GM19023 (cell line): ENCODE measurements at regions not wholly inside any gene's neighbourhood (a gene's known extent, or its start where the extent isn't known, plus 50 kb on each side); places are given as distances from the start of the nearest gene placed in this dataset.

Experiments
- ATAC-seq: cut with Tn5 transposase; IDR thresholded peaks from one replicate; pipeline ENCODE4 v1.9.1; 2021; ENCODE audit warnings: mild to moderate bottlenecking, moderate library complexity; ENCODE audit not compliant: unreplicated experiment

DNA sequence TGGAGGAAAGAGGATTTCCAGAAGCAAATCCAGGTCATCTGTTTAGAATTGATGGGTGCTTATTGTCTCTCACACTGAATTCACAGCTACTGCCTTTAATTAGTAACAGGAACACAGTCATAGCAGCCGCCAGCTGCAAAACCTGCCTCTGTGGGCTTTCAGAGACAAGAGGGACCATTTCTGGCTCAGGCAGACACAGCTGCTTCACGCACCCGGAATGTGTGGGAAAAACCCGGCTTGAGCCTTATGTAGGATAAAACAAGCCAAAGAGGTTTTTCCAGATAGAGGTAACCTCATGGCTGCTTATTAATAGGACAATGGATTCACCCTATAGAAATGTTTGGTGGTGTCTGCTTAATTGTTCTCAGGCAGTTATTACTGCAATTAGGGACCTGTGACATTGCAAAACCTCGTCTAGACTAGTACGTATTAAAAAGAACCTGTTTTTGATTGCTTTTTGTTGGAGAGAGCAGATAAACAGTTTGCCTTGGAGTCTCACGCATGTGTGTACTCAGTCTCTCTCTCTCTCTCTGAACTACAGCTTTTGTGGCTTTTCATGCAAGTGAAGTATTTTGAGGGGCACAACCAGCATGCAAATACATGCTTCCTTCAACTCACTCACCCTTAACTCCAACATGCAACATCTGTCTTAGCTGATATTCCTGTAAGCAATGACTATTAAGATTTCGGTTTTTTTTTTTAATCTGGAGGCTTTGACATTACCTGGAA lies 302.7 kb downstream of the PLK2 start:
- ATAC-seq = peak; percentile 83

DNA sequence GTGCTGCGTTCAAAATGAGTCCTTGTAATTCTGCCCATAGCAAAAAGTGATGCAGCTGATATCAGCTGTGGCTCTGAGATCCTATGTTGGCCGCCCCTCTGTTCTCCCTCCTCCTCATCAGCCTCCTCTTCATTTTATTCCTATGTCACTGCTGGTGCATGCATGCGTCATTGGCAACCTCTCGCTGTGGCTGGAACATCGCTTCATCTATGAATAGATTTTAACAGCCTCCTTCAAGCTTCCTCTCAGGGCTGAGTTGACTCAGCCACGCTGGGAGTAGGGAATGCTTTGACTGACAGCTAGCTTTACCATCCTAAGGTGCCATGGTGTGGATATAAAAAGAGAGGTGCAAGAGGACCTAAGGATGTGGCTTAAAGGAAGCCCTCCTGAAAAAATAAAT lies 303.5 kb downstream of the PLK2 start:
- ATAC-seq = no peak

DNA sequence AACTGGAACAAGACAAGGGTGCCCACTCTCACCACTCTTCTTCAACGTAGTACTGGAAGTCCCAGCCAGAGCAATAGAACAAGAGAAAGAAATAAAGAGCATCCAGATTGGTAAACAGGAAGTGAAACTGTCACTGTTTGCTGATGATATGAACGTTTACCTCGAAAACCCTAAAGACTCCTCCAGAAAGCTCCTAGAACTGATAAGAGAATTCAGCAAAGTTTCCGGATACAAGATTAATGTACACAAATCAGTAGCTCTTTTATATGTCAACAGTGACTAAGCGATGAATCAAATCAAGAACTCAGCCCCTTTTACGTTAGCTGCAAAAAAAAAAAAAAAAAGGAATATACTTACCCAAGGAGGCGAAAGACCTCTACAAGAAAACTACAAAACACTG lies 306.6 kb downstream of the PLK2 start:
- no peak for ATAC-seq

DNA sequence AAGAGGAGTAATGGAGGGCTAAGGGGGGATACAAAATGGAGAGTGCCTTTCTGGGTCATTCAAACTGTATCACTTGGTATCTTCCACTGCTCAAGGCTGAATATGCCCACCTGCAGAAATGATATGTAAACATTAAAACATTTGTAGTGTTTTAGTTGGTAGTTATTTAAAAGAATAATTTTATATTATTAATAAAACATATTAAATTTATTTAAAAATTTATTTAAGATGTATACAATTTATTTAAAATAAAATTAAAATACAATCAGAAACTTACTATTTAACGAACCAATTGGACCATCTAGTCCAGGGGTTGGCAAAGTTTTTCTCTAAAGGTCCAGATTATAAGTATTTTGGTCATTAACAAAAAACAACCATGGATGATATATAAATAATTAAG lies 308.5 kb downstream of the PLK2 start:
- ATAC-seq = no peak

DNA sequence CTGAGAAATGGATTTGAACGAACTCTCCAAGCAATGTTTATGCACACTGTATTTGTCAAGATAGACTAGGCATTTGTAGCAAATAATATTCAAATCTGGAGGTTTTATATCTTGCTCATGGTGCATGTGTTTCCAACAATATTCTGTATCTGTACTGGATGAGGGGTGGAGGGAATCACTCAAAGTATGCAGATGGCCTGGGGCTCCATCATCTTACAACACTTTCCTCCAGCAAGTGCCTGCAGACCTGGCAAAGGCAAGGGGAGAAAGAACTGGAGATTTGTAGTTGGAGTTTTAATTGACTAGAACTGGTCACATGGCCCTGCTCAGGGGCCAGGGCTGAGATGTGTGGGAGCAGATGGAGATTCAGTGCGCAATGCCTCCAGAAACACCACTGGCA lies 309.0 kb downstream of the PLK2 start:
- ATAC-seq = no peak

DNA sequence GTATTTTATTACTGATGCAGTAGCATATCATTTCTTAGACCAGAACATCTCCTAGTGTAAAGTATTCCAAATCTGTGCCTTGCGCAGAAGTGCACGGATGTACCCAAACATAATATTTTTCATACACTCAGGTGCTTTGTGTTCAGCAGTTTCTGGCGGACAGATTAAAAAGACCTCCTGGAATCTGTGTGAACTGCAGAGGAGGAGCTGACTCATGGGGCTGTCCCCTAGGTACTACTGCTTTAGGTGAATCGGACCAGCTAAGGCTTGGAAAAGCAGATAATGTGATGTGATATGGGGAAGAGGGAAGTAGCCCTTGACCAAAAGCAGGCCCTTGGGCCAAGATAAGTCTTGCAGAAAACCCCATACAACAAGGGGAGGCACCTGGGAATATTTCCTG lies 310.1 kb downstream of the PLK2 start:
- no peak for ATAC-seq

DNA sequence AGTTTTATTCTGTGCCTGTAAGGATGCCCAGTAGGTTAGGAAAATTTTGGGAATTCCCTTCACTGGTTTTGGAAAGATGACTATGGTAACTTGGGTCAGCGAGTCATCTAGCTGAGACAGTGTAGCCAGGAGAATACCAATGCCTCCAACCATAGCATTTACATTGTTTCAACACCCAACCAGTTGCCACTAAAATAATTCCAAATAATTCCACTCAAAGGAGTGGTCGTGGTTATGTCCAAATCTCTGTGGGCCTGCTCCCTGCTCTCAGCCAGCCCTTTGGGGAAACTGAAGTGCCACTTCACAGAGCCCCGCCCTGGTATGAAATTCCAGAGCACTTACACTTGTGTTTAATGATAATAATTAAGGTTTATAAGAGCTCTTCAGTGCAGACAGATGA lies 310.5 kb downstream of the PLK2 start:
- no peak for ATAC-seq

DNA sequence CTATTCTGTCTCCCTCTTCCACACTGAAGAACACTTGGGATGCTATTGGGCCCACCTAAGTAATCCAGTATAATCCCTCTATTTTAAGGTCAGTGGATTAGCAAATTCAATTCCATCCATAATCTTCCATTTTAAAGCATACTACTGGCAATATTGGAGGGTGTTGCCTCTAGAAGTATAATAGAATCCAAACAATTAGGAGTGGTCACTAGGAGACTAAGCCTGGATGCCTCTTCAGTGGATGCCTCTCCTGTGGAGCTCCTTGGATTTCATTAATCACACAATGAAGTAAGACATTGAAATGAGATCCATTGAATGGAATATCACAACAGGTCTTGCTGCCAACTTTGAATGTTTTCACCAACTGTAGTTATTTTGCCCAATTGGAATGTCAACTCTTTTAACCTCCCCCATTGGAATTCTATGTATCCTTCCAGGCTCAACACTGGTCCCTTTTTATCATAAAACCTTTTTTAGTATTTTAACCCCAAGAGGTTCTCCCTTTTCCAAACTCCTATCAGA lies 311.6 kb downstream of the PLK2 start:
- ATAC-seq = no peak

DNA sequence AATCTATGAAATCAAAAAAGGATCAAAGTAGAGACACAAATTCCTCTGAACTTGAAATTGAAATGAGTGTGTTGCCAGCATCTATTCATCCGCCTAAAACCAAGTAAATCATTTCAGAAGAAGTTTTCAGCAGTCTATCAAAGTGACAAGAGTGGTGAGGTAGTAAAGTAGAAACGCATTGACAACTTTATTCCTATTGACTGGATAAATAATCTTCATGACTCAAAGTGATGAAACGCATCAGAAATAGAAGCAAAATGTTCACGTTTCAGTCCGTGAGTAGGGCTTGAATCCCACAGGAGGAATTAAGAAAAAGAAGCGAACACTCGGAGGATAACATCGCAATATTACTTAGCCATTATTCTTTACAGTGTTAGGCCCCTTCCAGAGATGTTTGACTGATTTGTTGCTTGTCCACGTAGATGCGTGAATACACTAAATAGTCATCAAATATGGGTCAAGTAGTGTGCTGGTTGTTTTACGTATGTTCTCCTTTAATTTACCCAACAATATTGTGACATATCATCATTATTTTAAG lies 314.4 kb downstream of the PLK2 start:
- no peak for ATAC-seq

DNA sequence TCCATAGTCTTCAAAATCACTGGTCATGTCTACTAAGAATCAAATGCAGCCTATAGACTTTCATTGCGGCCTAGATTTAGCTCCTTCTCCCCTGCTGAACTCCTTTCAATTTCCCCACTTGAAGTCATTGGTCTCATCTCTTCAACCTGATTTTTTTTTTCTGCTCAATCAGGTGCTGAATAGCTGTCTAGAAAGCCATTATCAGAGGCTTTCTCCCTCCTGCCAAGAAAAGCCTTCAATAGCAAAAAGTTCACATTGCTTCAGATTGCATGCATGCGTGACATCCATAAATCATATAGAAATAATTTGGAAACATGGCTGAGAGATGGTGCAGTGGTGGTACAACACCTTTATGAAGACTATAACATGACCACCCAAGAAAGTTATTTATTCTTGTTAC lies 316.2 kb downstream of the PLK2 start:
- ATAC-seq = no peak

DNA sequence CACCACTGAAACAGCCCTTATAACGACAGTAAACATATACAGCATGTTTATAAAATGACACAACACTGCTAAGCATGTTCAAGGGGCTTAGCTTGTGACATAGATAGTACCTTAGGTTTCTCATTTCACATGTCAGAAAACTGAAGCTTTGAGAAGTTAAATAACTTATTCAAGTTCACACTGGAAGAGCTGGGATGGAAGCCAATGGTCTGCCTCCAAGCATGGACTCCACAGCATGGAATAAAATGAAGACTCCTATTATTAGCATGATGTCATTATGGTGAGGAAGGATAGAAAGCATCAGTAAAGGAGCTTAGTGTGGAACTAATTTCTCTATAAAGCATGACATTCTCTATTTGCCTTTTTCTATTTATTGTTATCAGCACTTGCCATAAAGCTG lies 316.7 kb downstream of the PLK2 start:
- ATAC-seq = no peak

DNA sequence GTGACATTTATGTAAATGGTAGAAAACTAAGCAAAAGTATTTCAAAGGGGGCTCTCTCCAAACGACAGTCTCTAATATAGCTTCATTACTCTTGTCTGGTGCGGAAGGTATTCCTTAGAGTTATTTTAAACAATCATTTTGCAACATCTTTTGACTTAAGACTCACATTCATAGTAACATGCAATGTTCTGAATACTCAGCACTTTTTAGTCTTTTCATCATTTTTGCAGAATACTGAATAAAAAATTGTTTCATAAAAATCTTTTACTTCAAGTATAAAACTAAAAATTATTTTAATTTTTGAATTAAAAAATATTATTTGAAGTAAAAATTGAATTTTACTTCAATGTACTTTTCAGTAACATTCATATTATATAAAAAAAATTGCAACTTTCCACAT lies 321.1 kb downstream of the PLK2 start:
- ATAC-seq = no peak

DNA sequence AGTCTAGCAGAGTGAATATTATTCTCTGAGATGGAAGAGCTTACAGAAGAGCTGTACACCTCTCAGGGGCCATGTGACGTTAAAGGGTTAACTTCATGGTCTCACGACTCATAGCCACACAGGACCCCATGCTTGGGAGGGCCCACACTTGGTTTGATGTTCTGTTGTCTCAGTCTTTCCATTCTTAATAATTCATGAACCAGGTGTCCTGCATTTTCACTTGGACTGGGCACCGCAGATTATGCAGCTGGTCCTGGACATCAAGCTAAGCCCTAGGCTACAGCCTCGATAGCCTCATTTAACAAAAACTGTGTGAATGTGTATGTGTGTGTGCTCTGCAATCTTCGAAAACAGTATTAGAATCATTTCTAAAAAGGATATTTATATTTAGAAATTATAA lies 323.5 kb downstream of the PLK2 start:
- ATAC-seq = no peak

DNA sequence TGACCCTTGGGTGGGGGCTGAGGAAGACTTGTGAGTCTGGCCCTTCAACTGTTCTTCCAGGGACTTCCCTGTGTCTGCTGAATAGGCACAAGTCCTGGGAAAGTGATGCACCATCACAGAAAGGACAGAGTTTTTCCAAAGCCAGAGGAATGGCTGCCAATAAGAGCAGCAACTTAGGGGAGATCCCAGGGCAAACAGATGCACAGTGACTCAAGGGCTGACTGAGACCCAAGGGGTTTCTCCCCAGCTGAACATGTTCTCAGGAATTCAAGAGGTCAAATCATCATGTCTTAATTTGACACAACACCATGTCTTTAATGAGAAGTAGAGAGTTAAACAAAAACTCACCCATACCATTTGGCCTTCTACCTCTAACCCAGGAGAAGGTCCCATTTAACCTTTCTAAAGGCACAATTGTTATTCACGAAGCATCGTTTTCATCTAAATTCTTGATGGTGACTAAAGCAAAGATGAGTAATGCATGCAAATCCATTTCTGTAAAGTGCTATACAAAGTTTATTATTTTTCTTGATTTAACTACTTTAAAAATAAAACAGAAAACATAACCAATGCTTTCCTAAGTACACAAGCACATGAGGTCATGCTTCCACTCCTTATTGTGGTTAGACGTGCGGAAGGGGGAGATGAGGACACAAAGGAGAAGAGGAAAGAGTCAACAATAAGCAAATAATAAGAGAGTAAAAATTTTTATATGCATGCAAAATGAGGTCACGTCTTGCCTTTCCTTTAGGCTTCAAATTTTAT lies 324.1 kb downstream of the PLK2 start:
- ATAC-seq = no peak

DNA sequence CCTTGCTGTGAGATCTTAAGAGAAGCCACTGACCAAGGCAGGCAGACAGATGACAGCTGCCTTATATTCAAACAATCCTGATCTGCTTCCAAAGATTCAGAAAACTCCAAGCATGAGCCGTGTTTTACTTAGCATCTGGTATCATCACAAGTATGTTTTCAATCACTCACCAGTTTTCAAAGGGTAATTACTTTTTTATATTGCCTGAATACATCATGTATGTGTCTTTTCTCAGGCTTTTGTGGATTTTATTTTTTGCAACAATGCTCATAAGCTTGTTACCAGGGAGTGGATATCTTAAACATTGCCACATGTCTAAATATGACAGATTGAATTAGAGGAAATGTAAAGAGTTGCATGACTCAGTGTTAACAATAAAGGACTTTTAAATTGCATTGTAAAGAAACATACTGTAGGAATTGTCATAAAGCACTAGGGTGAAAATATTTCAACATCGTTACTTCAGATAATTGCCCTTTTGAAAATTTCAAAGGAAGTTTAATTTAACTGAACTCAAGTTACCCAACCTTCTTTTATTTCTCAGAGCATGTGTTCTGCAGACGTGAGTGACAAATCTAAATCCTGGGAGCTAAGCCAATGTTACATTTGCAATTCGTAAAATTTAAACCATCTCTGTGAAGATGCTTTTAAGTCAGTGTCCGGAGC lies 326.1 kb downstream of the PLK2 start:
- ATAC-seq = no peak

DNA sequence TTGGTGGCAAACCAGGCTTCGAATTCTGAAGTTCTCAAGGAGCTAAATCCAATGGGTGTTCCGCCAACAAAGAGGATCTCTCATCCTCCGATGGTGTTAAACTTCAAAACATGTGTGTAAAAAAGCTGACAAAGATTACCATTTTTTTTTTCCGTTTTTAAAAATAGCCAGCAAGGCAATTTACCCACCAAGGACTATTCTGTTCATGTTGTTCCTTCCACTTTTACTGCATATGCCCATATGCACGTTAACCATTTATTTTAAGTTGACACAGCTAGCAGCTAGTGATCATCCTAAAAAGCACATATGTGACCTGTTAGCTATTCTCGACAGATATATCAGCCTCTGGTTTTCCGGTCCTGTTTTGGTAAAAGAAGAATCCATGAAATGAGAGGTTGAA lies 326.7 kb downstream of the PLK2 start:
- ATAC-seq = no peak

DNA sequence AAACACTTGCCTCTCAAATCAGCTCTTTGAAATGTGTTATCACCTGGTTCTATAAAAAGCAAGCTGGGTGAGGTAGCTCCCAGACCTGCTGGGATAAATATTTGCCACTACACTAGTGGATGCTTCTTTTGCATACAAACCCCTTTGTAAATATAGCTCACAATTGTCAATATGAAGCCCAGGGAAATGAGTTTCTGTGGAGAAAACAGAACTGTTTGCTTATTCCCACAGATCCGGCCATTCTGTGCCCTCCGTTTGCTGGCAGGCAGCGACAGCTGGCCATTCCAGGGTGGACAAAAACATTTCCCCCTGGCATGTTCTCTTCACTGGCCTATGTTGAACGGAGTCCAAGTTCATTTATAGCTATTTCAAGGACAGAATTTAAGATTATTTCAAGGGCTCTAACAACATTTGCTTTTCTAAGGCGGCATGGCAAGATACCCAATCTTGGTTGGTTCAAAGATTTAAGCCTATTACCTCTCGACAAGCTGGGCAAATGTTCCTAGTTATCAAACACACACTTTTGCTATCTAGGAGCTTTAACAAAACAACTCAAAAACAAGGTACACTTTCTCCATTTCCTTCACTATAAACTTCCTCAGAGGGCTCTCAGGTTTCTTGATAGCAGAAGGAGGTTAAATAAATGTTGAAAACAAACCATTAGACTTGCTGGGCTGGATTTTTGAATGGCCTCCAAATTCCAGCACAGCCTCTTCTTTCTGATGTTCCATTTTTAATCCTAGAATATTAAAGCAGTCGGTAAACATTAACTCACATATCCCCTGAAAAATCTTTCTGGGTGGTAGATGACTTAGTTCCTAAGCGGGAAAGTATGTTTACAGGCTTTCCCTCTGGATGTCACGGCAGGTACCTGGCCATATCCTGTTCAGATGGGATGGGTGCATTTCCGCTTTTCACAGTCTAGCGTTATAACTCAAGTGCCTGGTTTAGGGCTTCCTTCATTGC lies 332.3 kb downstream of the PLK2 start:
- no peak for ATAC-seq

DNA sequence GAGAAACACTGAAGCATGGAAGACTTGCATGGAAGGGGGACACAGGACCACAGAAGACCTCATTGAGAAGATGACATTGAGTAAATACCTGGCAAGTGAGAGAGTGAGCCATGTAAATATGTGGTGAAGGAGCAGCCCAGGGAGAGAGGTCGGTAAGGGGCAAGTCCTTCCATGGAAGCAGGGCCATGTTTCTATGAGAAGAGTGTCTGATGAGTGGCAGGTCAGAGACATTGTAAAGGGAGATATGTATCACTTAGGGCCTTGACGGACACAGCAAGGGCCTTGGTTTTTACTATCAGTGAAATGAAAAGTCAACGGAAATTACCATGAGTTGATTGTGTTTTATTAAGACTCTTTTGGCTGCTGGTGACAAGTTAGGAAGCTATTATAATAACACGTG lies 336.4 kb downstream of the PLK2 start:
- ATAC-seq = no peak

DNA sequence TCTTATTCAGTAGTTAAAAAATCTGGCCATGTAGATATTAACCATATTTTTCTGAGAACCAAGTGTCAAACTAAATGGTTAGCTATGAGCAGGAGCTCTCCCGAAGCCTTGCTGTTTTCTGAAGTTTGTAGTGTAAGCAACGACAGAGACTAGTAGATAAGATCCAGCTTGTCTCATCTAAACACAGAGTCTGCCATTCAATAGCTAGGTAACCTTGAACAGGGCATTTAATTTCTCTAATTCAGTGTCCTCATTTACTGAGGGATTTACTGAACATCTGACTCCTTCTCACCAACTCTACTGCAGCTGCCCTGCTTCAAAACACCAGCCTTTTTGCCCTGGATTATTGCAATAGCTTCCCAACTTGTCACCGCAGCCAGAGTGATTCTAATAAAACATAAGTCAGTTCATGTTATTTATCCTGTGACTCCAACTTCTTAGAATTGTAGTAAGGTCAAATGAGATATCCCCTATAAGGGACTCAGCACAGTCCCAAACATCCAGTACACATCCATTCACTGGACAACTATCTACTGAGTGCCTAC lies 337.0 kb downstream of the PLK2 start:
- no peak for ATAC-seq

DNA sequence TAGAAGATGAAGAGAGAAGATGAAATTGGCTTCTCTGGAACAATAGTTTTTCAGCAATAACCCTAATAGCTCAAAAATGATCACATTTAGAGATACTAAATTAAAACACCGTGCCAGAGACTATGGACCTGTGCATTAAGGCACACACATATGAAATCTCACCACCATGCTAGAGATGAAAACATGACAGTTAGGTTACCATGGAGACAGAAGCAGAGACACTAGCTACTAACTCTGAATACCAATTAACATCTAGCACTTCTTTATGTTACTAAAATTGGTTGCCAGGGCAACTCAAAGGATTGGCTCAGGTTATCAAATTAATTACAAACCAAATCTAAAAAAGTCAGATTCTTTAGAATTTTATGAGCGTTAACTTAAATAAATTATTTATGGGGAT lies 337.7 kb downstream of the PLK2 start:
- ATAC-seq = no peak
